Tibial nerve (tissue), 4 donors: ENCODE measurements at regions not wholly inside any gene's neighbourhood (a gene's known extent, or its start where the extent isn't known, plus 50 kb on each side); places are given as distances from the start of the nearest gene placed in this dataset.

Experiments used
- CTCF ChIP-seq, 5 experiments: fragments of 200-600 bp in 3 of 5; fragments of 450-650 bp in 2 of 5; sonication (generic) in 3 of 5; IDR thresholded peaks; one replicate each; pipeline ENCODE4 v1.5.1; 2016 to 2019; ENCODE audit warnings: antibody characterized with exemption in 5 of 5, mild to moderate bottlenecking in 3 of 5, moderate library complexity in 2 of 5
- EP300 ChIP-seq, 2 donors: sonication (generic); formaldehyde crosslinking; IDR thresholded peaks; one replicate each; pipeline ENCODE4 v1.6.1; 2017; ENCODE audit warnings: antibody characterized with exemption in 2 of 2, mild to moderate bottlenecking in 1 of 2
- POLR2A ChIP-seq, 2 donors: fragments of 450-650 bp; IDR thresholded peaks; one replicate each; pipeline ENCODE4 v1.6.1; 2017; ENCODE audit warnings: antibody characterized with exemption in 2 of 2, mild to moderate bottlenecking in 2 of 2, moderate library complexity in 2 of 2

- TF ChIP-seq POLR2A (IDR thresholded peaks at IDR 0.05) (no peak), EP300 (IDR thresholded peaks at IDR 0.05) (no peak), CTCF (IDR thresholded peaks at IDR 0.05) (no peak)
Observed at GRCh38 chr3:101999177-101999779, 150.0 kb downstream of the NFKBIZ start.
